Inflammatory macrophage treated with lipopolysaccharide for 1 hour (primary cell): ENCODE measurements at regions not wholly inside any gene's neighbourhood (a gene's known extent, or its start where the extent isn't known, plus 50 kb on each side); places are given as distances from the start of the nearest gene placed in this dataset.
"Not testable (repeated sequence)": the region's sequence is repeated elsewhere in the genome, so short reads cannot be mapped to it uniquely, and the experiment has no call there.

Experiments used
- DNase-seq, 2 donors: peaks; one replicate each; pipeline ENCODE4 v3.0.0-alpha.2; 2020 to 2022

DNA sequence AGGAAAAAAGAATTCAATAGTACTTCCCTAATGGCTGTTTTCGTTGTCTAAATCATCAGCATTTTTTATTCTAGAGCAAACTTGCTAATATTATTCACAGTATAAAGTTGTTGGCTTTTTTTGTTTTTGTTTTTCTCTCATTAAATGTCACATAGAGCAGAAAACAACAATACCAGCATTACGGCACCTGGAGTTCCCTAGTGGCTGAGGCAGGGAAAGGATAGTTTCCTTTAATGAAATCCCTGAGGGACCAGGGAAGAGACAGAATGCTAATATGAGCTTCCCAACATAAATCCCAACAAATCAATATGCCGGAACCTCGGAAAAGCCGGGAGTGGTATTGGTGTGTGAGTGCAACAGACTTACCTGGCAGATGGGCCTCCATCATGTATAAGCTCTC lies 235.2 kb upstream of the ASCC3 start:
- DNase-seq = no peak

DNA sequence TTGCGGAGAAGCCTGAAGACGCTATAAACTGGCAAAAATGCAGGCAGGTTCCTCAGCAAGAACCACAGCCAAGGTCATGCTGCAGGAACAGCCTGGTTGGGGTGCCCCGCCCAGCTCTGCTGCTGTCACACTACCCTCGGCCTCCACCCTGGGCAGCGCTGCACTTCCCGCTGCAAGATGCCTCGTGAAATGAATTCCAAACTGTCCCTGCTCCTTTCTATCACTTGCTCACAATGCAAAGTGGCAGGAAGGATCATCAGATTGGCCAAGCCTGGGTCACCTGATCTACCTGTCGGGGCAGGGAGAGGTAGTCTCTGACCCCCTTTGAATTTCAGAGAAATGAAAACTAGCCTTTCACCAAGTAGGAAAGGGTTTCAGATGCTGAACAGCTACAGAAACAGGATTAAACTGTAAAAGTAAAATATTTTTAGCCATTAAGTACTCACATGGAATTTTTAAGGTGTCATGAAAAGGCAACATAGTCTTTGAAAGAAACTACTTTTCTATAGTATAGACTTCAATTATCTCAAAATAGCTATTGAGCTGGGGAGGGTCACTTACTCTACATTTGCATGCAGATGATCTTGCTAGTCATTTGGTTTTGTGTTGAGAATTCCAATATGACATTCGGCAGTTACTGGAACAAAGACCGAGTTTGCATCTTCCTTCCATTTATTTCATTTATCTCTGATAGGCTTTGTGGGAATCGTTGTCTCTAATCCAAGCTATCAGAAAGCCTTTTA lies 236.4 kb upstream of the ASCC3 start:
- DNase-seq = no peak

DNA sequence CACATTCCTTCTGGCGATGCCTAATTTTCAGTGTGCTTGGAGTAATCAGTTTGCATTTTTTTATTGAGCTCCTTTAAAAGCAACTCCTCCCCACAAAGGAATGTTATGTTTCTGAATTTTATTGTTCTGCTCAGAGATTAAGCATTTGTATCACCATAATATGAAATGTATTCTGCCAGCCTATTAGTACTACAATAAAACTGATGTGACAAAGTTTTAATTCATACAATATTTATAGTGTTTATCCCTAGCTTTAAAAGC lies 236.9 kb upstream of the ASCC3 start:
- DNase-seq = no peak

DNA sequence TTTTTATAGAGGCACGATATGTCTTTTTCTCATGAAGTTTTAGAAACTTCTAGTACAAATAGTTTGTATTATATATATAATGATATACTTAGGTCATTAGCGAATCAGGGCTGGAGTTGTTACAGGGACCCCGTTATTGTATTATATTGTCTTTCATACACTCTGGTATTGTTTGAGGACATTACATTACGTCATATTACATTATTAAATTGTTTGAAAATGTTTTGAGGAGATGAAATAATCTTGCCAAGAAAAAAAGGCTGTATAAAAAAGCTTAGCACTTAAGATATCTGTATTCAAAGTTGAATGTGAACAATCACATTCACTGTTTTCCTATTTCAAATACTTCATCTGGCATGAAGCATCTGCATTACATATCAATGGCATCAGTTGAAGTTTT lies 239.6 kb upstream of the ASCC3 start:
- no peak for DNase-seq

DNA sequence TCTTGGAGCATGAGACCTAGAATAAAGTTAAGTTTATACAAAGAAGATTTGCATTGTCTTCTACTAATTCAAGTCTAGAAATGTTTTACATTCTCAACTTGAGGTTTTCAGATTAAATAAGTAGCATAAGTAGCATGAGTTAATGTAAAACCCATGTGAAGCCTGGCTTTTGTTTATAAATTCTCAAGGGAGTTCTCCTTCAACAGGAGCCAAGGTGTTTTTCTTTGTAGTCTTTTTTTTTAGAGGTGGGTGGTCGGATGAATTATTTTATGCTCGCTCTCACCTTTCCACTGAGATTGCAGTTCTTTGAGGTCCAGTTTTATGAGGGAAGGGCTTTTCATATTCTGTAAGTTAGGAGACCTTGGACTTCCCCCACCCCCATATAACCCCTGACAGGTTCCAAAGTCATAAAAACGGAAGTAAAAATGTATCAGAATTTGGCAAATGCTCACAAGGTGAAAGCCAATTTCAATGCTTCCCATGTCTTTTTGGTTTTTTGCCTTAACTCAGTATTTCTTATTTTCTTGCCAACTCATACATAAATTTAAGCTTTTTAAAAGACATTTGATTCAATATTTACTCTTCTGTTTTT lies 244.3 kb upstream of the ASCC3 start:
- no peak for DNase-seq

DNA sequence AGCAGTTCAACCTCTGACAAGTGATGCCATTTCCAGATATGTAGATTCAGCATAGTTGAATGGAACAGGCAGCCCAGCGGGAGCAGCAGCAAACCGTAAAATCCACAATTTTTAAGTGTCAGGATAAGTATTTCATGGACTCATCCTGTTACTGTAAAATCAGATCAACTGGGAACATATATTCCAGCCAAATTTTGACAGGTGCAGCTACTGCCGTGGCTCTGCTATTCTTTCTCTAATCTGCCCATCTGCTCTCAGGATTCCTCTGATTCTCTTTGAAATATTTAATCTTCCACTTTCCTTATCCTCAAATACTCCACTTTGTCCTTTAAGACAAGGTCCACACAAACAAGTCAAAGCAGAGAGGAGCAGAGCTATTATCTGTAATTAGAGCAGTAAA lies 245.4 kb upstream of the ASCC3 start:
- DNase-seq = no peak

DNA sequence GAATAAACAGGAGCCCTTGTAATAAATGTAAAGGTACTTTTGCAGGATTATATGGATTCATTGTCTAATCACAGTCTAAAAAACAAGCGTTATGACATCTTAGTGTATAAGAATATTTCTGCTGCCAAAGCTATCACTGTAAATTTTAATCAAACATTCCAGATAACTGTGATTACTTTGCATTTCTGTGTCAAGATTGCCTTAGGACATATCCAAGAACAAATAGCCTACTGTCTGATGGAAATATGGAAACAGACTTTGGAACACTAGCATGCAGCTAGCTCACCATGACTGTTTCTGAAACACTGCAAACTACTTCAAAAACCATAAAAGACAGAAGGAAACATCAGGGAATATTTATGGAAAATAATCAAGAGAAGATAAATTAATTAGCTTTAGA lies 248.7 kb upstream of the ASCC3 start:
- DNase-seq = no peak

DNA sequence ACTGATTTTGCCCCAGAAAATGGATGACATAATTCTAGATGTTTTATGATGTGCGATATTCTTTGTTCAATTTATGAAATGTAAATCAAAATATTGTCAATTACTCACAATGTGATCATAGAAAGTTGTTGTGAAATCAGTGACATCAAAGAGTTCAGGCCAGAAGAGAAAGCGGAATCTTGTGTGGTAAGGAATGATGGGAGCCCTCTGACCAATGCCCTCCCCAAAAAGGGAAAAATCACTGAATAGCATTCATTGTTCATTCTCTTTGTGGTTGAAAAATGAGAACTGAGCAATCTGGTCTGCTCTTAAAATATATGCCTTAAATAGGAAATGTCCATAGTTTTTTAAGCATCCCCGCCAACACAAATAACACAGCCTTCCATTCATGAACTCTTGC lies 247.1 kb upstream of the GRIK2 start:
- DNase-seq = no peak

DNA sequence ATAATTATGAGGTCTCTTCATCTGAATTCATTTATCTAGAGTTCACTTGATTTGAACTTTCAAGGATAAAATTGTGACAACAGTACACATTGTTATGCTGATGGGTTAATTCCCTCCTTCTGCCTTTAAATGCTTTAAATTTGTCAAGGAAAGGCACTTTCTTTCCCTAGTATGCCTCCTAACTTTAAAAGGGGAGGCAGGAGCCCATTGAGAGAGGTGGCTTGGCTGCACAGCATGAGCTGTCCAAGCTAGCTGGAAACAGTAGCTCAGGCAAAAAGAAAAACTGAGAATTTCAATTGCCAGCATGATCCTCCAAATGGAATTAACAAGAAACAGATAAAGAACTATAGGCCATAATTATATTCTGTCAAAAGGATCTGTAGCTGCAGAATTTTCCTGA lies 243.3 kb upstream of the GRIK2 start:
- DNase-seq = no peak

DNA sequence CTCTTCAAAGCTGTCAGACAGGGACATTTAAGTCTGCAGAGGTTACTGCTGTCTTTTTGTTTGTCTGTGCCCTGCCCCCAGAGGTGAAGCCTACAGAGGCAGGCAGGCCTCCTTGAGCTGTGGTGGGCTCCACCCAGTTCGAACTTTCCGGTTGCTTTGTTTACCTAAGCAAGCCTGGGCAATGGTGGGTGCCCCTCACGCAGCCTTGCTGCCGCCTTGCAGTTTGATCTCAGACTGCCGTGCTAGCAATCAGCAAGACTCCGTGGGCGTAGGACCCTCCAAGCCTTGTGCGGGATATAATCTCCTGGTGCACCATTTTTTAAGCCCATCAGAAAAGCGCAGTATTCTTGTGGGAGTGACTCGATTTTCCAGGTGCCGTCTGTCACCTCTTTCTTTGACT lies 235.9 kb upstream of the GRIK2 start:
- not testable (repeated sequence) for DNase-seq

DNA sequence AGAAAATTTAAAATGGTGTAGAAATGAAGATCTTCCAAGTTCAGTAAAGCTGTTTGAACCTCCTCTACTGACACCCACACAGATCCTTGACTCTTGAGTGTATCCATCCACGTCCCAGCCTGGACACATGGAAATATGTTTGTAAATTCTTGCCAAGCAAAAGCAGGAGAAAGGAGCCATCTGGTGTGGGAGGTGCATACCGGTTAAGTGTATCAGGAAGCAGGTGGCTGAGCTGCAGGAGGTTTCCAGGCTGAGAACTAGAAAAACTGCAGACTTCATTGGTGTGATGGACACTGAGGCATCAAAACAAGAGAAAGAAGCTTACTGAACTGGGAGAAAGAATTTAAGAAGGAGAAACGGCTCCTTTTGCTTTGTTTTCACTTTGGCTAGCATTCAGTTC lies 229.9 kb upstream of the GRIK2 start:
- DNase-seq = no peak

DNA sequence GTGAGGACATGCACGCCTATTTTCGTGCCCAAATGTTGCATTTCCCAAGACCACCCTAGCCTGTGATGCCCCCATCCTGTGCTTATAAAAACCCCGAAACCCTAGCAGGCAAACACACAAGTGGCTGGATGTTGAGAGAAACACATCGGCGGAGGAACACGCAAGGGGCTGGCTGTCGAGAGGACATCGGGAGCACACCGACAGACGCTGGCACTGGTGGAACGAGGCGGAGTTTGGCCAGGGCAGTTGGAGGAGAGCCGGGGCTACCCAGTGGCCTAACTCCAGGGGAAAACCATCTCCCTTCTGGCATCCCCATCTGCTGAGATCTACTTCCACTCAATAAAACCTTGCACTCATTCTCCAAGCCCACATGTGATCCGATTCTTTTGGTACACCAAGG lies 225.9 kb upstream of the GRIK2 start:
- no peak for DNase-seq

DNA sequence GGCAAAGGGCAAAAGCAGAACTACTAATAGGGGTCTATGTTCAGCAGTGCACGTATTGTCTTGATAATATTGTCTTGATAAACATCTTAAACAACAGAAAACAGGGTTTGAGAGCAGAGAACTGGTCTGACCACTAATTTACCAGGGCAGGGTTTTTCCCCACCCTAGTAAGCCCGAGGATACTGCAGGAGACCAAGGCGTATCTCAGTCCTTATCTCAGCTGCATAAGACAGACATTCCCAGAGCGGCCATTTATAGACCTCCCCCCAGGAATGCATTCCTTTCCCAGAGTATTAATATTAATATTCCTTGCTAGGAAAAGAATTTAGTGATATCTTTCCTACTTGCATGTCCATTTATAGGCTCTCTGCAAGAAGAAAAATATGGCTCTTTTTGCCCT lies 222.5 kb upstream of the GRIK2 start:
- DNase-seq = not testable (repeated sequence)

DNA sequence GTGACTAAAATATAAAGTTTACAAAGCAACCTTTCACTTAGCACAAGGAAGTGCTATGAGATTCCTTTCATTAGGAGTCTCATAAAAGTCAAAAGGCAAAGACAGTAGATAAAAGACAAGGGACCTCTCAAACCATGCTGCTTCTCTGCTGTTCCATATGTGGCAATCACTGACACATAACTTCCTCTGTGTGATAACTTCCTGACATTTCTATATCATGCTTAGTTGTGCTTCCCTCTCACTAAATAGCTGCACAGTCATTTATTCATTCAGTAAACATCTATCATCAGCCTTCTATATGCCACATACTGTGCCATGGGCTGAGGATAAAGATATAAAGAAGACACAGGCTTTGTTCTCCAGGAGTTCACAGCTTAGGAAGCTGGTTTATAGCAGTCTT lies 214.8 kb upstream of the GRIK2 start:
- DNase-seq = no peak

DNA sequence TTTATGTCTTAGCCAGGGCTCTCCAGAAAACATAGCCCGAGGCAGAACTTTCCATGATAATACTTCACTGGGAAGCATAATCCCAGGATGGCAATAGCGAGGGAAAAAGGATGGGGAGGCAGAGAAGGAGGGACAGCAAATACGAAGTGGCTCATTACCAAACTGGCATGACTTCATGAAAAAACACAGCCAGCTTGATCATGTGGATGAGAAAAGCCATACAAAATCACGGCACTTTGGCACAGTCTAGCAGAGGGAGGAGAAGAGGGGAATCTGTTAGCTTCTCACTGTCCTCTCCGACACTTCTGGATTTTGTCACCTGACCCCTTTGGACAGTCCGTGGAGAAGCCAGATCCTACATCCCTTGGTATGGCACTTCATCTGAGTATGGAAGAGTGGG lies 212.5 kb upstream of the GRIK2 start:
- no peak for DNase-seq

DNA sequence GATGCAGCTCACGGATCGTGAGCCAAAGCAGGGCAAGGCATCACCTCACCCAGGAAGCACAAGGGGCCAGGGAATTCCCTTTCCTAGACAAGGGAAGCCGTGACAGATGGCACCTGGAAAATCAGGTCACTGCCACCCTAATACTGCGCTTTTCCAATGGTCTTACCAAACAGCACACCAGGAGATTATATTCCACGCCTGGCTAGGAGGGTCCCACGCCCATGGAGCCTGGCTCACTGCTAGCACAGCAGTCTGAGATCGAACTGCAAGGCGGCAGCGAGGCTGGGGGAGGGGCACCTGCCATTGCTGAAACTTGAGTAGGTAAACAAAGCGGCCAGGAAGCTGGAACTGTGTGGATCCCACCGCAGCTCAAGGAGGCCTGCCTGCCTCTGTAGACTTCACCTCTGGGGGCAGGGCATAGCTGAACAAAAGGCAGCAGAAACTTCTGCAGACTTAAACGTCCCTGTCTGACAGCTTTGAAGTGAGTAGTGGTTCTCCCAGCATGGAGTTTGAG lies 205.2 kb upstream of the GRIK2 start:
- not testable (repeated sequence) for DNase-seq

DNA sequence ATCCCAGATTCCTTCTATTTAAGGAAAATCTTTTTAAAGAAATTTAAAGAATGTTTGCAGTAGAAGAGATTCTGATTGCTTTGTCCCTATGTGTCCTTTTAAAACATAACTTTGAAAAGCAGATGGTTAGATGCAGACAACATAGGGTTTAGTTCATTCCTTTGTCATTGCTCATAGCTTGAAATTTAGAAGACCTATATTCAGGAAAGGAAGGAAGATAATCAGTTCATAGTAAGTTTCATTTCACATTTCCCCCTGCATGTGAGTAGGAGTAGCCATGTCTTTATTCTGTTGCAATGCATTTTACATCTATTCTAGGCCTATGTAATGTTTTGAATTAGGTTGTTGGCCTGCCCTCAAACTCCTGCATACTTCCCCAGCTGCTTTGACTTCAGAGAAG lies 197.9 kb upstream of the GRIK2 start:
- no peak for DNase-seq

DNA sequence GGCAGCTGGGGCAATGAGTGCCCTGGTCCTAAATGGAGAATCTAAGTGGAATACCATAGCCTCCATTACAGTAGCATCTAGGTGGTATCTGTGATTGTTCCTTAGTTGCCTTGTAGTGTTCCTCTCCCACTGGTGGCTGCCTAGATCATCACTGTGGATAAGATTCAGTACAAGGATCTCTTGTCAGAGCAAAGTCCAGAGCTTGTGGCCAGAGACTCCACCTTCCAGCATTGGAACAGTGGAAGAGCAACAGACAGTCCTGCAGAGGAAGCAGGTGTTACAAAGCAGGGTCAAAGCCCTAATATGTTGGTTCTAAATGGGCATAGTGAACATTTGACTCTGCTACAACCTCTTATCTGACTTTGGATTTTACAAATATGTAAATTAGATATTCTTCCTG lies 194.1 kb upstream of the GRIK2 start:
- no peak for DNase-seq

DNA sequence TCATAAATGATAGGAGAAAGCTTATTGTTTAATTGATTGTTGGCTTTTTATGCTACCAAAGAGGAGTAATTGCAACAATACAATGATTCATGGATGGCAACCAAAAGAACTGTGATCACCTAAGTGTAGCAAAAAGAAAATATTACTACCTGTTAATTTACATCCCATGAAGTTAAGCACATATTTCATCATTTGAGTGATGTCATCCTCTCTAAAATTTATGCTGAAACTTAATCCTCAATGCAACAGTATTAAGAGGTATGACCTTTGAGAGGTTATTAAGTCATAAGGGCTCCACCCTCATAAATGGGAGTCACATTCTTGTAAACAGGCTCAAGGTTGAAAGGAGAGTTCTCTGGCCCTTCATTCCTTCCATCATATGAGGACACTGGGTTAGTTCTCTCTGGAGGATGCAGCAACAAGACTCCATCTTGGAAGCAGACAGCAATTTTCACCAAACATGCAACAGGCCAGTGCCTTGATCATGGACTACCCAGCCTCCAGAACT lies 190.6 kb upstream of the GRIK2 start:
- no peak for DNase-seq

DNA sequence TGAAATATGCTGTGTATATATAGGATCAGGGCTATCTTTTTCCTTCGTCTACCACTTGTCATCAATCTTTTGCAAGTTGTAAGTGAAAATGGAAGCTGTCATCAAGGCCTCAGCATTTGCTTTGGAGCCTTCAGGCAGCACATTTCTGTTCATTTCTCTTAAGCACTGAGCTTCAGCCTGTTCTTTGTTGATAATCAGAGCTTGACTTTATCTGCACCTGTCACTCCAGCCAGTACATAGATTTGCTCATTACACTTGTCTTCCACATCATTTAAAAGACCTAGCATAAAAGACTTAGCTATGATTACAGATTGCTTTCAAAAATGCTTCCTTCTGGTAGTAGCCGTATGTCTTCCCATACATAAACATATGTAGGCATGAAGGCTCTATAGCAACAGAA lies 189.8 kb upstream of the GRIK2 start:
- DNase-seq = no peak

DNA sequence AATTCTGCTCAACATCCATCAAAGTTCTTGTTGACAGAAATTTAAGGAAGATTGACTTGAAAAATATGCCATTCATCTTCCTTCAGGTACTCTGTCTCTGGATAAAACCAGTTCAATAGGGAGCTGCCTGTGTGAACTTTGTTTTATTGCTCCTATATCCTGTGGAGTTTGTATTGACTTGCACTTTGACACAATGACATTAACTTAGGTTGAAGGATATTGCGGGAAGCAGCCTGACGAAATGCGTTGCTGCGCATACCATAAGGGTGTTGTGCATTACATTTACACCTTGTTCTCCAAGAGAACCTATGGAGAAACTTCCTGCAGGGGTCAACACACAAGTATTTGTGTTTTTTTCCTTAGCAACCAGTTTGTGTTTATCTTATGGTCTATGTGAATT lies 185.4 kb upstream of the GRIK2 start:
- no peak for DNase-seq

DNA sequence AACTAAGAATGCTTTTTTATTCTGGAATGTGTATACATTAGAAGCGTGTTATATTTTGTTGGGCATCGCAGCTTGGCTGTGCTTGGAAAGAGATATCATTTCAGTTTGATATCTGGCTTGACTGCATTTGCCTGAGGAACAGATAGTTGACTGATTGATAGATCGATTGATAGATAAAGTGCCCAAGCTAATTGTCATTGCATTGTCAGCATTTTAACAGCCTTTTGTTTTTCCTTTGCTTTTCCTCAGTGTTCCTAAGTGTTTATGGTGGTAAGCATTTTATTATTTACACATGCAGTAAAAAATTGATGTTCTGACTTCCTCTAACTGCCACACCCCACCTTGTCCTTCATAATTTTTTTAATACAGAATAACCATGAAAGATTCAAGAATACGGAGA lies 180.9 kb upstream of the GRIK2 start:
- no peak for DNase-seq

DNA sequence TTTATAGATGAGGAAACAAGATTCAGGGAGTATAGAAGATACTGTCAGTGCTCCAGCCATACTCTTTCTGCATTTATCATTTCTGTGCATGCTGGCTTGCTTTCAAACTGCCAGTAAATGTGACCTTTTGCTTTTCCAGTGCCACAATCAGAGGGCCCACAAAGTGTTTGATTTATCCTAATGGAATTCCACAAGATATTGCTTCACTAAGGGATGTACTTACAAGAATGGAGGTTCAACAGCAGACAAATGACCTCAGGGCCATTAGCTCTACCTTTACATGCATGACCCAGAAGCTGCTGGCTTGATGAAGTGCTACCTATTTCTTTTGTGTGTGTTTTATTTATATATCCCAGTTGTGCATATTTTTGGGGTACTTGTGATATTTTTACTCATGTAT lies 171.5 kb upstream of the GRIK2 start:
- DNase-seq = no peak

DNA sequence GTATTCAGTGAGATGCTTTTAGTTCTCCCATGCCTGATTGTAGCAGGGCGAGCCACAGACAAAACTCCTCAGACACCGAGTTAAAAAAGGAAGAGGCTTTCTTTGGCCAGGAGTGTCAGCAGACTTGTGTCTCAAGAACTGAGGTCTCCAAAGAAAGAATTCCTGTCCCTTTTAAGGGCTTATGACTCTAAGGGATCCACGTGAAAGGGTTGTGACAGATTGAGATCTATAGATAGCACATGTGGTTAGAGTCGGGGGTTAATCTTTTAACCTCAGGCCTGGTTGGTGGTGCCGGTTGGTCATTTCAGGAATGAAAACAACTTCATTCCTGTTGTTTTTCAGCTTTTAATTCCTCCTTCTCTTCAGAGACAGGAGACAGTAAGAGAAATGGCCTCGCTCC lies 168.8 kb upstream of the GRIK2 start:
- no peak for DNase-seq

DNA sequence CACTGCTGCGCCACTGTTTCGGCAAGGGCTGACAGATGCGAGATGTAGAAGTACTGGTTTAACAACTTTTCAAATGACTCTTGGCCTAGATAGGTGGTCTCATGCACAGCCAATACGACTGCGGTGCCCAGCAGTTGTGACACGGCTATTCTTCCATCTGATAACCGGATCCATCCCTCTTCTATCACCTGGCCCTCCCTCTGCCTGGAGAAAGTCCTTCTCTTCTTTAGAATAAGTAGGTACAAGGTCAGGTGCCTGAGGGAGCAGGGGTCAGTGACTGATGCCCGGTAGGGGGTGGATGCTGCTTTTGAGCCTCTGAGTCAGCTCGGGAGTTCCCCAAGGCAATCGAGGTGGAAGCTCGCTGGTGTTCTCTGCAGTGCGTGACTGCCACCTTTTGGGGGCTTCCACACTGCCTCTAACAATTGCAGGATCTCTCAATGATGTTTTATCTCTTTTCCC lies 166.8 kb upstream of the GRIK2 start:
- DNase-seq = no peak
